Dermis blood vessel endothelial cell (primary cell): ENCODE measurements at regions not wholly inside any gene's neighbourhood (a gene's known extent, or its start where the extent isn't known, plus 50 kb on each side); places are given as distances from the start of the nearest gene placed in this dataset.

Experiments
- DNase-seq: peaks from one replicate; pipeline ENCODE4 v3.0.0; 2010

- peak; percentile 25 for DNase-seq
These were observed 56.6 kb upstream of the CHRDL1 start for GRCh38 chrX:110852180-110852579.

- DNase-seq: no peak
These were observed 56.2 kb upstream of the CHRDL1 start for GRCh38 chrX:110851780-110852179.

GRCh38 chrX:110847334-110847733 lies 51.7 kb upstream of the CHRDL1 start:
- DNase-seq: peak; percentile 66

GRCh38 chrX:110846071-110846470 lies 50.5 kb upstream of the CHRDL1 start:
- no peak for DNase-seq
